HG02623 (cell line): ENCODE measurements at regions not wholly inside any gene's neighbourhood (a gene's known extent, or its start where the extent isn't known, plus 50 kb on each side); places are given as distances from the start of the nearest gene placed in this dataset.

Experiments
- ATAC-seq: cut with Tn5 transposase; IDR thresholded peaks from one replicate; pipeline ENCODE4 v1.9.1; 2021; ENCODE audit warnings: moderate library complexity; ENCODE audit not compliant: unreplicated experiment

GRCh38 chr4:176898791-176899190 is 106.1 kb upstream of the VEGFC start:
- ATAC-seq, result no peak

GRCh38 chr4:176902710-176903323 is 110.1 kb upstream of the VEGFC start:
- peak; percentile 97 for ATAC-seq

- no peak for ATAC-seq
Measured at GRCh38 chr4:176906709-176907108, 114.0 kb upstream of the VEGFC start.

- no peak for ATAC-seq
Measured at GRCh38 chr4:176910646-176911045, 117.9 kb upstream of the VEGFC start.

- no peak for ATAC-seq
Measured at GRCh38 chr4:176919631-176920030, 126.9 kb upstream of the VEGFC start.

- ATAC-seq, result no peak
Measured at GRCh38 chr4:176920694-176921093, 128.0 kb upstream of the VEGFC start.

- ATAC-seq, result no peak
Measured at GRCh38 chr4:176921256-176921655, 128.5 kb upstream of the VEGFC start.

GRCh38 chr4:176924238-176924637 is 131.5 kb upstream of the VEGFC start:
- no peak for ATAC-seq

- ATAC-seq, result no peak
Measured at GRCh38 chr4:176925962-176926361, 133.2 kb upstream of the VEGFC start.

- ATAC-seq, result no peak
Measured at GRCh38 chr4:176927117-176927516, 134.4 kb upstream of the VEGFC start.

GRCh38 chr4:176927664-176928063 is 134.9 kb upstream of the VEGFC start:
- no peak for ATAC-seq

GRCh38 chr4:176939445-176939844 is 146.7 kb upstream of the VEGFC start:
- no peak for ATAC-seq

GRCh38 chr4:176945334-176945733 is 152.6 kb upstream of the VEGFC start:
- no peak for ATAC-seq

GRCh38 chr4:176949029-176949428 is 156.3 kb upstream of the VEGFC start:
- no peak for ATAC-seq

GRCh38 chr4:176953021-176953420 is 160.3 kb upstream of the VEGFC start:
- ATAC-seq, result no peak

- no peak for ATAC-seq
Measured at GRCh38 chr4:176957353-176958118, 164.8 kb upstream of the VEGFC start.

GRCh38 chr4:176959980-176960379 is 167.3 kb upstream of the VEGFC start:
- no peak for ATAC-seq

GRCh38 chr4:176963121-176963520 is 170.4 kb upstream of the VEGFC start:
- ATAC-seq, result no peak

- no peak for ATAC-seq
Measured at GRCh38 chr4:176964116-176964691, 171.5 kb upstream of the VEGFC start.

- ATAC-seq, result no peak
Measured at GRCh38 chr4:176967586-176967985, 174.9 kb upstream of the VEGFC start.

GRCh38 chr4:176968094-176968493 is 175.4 kb upstream of the VEGFC start:
- ATAC-seq, result no peak

- ATAC-seq, result no peak
Measured at GRCh38 chr4:176969011-176969410, 176.3 kb upstream of the VEGFC start.
